GM19397 (cell line): ENCODE measurements at regions not wholly inside any gene's neighbourhood (a gene's known extent, or its start where the extent isn't known, plus 50 kb on each side); places are given as distances from the start of the nearest gene placed in this dataset.
"Not testable (repeated sequence)": the region's sequence is repeated elsewhere in the genome, so short reads cannot be mapped to it uniquely, and the experiment has no call there.

ENCODE experiments used
- ATAC-seq: cut with Tn5 transposase; IDR thresholded peaks from one replicate; pipeline ENCODE4 v1.9.1; 2021; ENCODE audit warnings: mild to moderate bottlenecking, moderate library complexity; ENCODE audit not compliant: unreplicated experiment

DNA sequence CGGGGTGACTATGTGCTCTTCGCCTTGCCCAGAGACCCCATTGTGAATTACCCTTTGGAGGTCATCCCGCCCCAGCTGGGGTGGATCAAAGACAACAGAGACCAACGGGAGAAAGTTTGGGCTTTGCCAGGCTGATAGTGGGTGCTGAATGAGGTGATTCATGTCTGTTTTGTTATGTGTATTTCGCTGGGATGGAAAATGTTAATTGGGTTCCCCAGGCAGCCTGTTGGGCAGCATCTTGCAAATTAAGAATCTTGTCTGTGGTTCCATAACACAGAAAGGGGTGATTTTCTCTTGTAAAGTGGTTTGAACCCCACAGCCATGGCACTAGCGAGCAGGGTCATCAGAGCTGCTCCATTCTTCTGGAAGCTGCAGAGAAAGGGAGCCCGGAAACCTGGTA is 63.1 kb upstream of the UNC93A start:
- no peak for ATAC-seq

DNA sequence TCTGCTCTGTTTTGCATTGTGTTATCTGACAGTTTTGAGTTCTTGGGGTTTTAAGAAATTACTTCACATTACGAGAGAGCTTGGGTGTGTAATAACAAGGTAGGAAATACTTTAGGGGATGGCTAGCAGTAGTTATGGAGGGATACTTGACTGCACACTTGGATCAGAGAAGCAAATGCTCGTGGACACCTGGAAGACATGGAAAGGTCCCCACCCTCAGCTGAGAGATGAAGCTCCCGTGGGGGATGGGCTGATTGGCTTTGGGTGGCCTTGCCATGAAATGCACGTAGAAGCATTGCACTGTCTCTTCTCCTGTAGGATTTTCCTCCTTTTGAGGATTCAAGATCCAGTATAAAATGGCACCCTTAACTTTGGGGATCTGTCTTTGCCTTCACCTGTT is 61.5 kb upstream of the UNC93A start:
- no peak for ATAC-seq

DNA sequence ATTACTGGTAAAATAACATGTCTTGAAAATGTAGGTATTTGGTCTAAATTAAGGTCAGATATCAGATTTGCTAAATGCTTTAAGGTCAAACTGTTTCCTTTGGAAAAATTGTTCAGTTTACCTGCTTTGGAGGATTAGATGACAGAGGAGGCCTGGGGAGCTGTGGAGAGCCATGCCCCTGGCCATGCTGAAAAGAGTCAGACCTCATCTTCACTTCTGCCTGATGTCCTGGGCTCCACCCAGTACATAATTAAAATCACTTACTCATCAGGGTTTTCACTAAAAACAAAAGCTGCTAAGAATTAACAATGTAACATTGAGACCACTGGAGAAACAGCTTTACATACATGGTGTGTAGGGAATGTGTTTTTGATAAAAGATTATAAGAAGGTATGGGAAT is 60.8 kb upstream of the UNC93A start:
- no peak for ATAC-seq

DNA sequence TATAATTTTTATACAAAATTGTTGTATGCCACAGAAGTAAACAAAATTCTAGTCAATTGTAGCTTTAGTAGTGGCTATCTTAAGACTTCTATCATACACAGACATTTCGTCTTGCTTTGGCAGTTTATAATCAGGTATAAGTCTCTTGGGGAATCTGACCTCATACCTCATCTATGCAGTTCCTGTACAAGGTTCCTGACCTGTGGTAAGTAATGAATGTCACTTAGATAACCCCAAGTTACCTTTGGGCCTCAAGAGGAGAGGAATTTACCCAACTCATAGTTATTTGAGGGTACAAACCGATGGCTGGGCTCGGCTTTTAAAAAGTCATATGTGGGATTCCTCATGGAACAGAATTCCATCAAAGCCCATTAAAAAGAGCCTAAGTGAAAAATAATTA is 58.8 kb upstream of the UNC93A start:
- no peak for ATAC-seq

DNA sequence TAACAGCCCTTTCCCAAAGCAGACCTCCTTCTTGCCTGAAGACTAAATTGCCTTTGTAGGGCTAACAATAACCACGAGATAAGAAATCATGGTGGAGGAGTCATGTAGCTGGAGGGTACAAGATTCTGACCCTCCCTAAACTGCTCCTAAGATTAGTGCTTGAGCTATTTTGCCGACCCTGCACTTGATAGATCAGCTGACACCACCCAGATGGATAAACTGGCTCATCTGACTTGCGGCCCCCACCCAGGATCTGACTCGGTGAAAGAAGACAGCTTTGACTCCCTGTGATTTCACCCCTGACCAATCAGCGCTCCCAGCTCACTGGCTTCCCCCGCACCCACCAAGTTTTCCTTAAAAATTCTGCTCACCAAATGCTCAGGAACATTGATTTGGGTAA is 57.6 kb upstream of the UNC93A start:
- no peak for ATAC-seq

DNA sequence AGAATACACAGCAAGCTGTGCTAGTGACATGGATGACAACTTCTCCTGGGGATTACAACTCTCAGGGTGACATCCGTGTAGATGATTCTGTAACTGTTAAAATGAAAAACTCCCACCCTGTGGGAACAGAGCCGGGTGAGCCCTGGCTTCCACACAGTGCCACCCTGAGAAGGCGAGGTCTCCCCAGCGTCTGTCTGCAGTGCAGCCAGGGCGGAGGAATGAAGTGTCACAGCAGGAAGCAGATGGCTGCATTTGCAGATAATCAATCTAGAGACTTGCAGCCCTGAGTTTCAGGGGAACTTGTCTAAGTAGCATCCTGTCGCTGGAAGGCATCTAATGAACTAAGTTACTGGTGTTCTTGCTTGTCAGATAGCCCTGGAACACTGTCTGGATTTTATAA is 56.5 kb upstream of the UNC93A start:
- ATAC-seq = not testable (repeated sequence)

DNA sequence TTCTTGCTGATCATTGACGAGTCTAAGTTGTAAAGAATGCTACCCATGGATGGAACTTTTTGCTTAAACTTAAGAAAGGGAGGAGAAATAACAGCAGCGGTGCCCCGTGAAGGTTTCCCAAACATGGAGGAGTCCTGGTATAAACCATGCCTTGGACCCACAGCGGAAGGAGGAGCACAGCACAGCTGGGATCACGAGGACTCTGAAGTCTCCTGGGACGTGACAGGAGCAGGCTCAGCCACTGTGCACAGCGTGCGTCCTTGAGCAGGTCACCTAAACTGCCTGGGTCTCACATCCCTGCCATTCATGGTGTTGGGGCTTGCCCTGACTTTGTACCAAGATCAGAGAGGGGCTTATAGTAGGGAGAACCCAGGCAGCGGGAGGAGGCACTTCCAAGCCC is 56.1 kb upstream of the UNC93A start:
- no peak for ATAC-seq

DNA sequence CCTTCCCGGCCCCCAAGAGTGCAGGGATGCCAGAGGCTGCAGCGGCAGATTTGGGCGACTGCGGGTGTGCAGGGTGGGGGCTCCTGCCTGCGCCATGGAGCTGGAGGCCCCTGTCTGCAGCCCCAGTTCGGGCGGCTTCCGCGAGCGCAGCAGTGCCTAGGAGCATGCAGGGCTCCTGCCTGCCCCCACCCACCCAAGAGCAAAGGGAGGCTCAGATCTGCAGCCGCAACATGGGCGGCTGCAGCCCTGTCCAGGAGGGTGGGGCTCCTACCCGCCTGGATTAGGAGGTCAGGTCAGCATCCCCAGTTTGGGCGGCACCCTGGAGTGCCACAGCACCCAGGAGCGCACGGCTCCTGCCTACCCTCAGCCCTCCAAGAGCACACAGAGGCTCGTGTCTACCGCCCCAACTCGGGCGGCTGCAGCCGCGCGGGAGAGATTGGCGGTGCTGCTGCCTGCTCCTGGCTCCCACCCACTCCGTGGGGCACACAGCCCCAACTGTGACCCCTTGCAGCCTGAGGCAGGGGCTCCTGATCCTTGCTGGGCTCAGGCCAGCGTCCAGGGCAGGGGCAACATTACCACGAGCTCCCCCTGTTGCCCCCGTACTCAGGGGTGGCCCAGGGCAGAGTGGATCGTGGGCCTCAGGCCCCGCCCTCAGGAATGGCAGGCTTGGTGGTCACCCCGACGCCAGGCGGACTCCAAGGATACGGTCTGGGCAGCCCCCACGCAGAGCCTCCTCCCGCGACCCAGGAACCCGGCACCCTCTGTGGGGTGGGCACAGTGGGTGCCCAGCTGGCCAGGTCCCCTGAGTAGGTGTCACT is 55.5 kb upstream of the UNC93A start:
- no peak for ATAC-seq

DNA sequence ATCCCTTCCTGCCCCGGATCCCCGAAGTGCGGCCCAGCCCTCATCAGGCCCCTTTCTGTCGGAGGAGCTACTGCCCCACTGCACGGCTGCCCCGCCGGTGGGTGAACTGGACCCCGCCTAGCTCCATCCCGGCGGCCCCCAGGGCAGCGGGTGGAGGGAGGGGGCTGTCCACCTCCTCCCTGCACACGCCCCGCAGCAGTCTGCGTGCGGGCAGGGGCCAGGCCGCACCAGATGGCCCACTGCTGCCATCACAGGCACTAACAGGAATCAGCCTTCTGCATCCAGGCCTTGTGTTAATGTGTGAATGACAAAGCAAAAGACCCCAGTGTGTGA is 54.9 kb upstream of the UNC93A start:
- ATAC-seq = no peak

DNA sequence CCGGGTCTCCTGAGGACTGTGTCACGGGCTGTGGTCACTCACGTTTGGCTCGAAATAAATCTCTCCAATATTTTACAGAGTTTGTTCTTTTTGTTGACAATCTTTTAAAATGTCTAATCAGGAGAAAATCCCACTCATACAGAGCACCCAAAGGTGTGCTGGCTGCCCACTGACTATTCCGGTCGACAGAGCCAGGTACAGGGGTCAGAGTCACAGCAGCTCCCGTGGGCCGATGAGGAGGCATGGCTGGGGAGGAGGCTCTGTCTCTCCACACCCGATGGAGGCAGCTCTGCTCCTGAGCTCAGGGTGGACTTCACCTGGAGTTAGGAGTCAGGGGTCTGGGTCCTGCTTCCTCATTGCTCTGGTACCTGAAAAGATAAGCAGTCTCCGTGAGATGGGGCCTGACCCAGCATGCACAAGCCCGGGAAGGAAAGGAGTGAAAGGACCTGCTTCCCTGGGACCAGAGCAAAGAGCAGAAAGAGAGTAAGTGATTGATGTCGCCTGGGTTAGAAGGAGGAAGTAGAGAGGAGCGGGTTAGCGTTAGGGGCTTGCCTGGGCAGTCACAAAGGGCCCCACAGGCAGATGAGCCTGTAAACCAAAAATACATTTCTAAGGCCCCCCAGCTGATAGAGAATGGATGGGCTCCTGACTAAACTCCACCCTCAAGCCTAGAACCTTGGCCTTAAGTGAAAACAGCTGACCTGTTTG is 53.5 kb upstream of the UNC93A start:
- no peak for ATAC-seq

DNA sequence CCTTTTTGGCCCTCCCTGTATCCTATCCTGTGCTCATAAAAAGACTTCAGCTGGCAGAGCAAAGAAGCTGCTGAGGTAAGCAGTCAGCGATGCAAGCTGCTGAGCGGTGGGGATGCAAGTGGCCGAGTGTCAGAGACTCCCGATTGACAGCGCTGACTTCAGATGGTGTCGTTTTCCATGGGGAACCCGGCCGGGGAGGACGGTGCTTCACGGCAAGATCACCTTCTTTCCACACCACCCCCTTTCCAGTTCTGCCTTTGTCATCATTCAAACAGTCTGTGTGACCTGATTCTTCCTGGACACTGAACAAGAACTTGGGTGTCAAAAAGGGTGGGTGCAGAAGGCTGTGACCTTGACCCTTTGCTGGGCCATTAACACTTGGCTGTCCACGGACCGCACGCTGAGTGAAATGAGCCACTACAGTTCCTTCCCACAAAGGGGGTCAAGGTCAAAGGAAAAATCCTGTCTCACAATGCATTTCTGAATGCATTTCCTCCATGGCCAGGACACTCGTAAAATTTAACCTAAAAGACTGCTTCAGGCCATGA is 52.9 kb upstream of the UNC93A start:
- ATAC-seq = no peak

DNA sequence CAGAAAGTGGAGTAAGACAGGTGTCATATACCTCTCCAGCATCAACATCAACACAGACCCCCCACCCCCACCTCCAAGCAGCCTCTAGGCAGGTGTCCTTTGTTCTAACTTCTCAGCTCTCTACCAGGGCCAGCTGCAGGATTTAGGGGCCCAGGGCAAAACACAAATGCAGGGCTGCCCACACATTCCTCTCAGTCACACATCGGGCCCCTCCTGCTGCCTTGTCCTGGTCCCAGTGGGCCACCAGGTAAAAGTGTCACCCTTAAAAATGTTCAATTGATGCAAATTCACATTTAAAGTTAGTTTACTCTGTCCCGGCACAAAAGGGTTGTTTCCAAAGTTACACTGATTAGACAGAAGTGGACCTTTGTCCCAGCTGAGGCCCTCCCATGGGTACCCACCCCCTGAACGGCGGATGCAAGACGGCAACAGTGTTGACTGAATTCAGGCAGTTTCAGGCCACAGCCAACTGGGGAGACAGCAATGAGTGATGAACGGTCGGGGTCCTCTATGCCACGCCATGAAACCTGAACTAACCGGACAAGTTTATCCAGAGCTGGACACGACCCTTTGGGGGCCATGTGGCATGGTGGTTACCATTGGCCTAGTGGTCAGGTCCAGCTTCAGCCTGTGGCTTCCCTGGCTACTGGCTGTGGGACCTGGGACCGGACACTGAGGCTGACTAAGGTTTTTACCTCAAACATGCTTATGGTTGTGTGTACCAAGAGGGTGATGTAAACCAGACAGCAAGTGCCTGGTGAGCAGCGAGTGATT is 52.2 kb upstream of the UNC93A start:
- ATAC-seq = no peak

DNA sequence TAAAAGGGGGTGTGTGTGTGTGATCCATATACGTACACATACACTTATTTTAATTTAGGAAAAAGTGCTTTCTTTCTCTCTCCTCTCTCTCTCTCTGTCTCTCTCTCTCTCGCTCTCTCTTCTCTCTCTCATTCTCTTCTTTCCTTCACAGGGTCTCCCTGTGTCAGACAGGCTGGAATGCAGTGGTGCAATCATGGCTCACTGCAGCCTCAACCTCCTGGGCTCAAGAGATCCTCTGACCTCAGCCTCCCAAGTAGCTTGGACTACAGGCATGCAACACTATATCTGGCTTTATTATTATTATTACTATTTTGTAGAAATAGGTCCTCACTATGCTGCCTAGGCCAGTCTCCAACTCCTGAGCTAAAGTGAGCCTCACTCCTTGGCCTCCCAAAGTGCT is 51.6 kb upstream of the UNC93A start:
- ATAC-seq = not testable (repeated sequence)

DNA sequence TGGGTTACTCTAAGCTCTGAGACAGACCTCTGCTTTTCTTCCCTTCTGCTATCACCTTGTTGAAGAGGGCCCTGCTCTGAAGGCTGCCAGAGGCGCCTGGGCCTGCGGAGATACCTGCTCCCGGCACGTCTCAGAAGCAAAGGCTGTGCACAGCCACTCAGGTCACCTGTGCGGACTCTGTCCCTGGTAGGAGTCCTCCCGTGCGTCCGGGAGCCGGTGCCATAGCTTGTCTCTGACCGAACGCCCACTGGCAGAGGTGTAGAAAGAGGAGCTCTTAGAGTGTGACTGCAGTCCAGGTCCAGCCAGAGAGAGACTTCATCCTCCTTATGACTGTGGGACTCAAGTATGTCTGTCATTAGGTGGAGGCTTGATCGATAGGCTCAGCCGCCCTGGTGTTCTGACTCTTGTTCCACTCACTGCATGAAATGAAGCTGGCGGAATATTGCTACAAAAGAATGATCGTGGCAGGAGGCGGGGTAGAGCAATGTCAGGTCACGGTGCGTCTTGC is 51.0 kb upstream of the UNC93A start:
- no peak for ATAC-seq
